PFSK-1 (cell line): ENCODE measurements at regions not wholly inside any gene's neighbourhood (a gene's known extent, or its start where the extent isn't known, plus 50 kb on each side); places are given as distances from the start of the nearest gene placed in this dataset.

Experiments used
- FOXP2 ChIP-seq: optimal IDR thresholded peaks from 2 replicates; pipeline ENCODE3; 2011; ENCODE audit warnings: borderline replicate concordance, control low read depth, inconsistent platforms; ENCODE audit not compliant: insufficient read depth; ENCODE audit errors: extremely low read length, extremely low read depth
- POLR2AphosphoS5 ChIP-seq: IDR thresholded peaks from 2 replicates; pipeline ENCODE4 v1.6.1; 2012; ENCODE audit warnings: low read depth, mild to moderate bottlenecking, control low read depth, low read length, moderate library complexity
- REST ChIP-seq, 2 experiments: IDR thresholded peaks; 2 replicates each; pipeline versions ENCODE4 v1.6.1 to v1.8.0; 2011 to 2012; ENCODE audit warnings: low read depth in 2 of 2, low read length in 2 of 2, control low read depth in 1 of 2, inconsistent platforms in 1 of 2, mild to moderate bottlenecking in 1 of 2, moderate library complexity in 1 of 2; ENCODE audit not compliant: insufficient read depth in 1 of 2
- SIN3A ChIP-seq: IDR thresholded peaks from 2 replicates; pipeline ENCODE4 v1.6.1; 2012; ENCODE audit warnings: mild to moderate bottlenecking, low read length, moderate library complexity, borderline replicate concordance; ENCODE audit not compliant: insufficient read depth
- TAF1 ChIP-seq: IDR thresholded peaks from 2 replicates; pipeline ENCODE4 v1.6.1; 2012; ENCODE audit warnings: low read length, control low read depth, borderline replicate concordance; ENCODE audit not compliant: insufficient read depth

GRCh38 chr4:164359881-164360280 is 394.1 kb upstream of the SMIM31 start:
- TF ChIP-seq REST (IDR thresholded peaks at IDR 0.05; ENCODE audit: insufficient read depth in 1 of 2, low read depth in 2 of 2, low read length in 2 of 2), result no peak

- TF ChIP-seq TAF1 (no peak), REST (IDR thresholded peaks at IDR 0.05; ENCODE audit: insufficient read depth in 1 of 2, low read depth in 2 of 2, low read length in 2 of 2) (no peak), SIN3A (no peak), FOXP2 (no peak), POLR2AphosphoS5 (no peak)
Measured at GRCh38 chr4:164368894-164369293, 385.0 kb upstream of the SMIM31 start.

GRCh38 chr4:164373021-164373420 is 380.9 kb upstream of the SMIM31 start:
- TF ChIP-seq TAF1 (no peak), SIN3A (no peak), POLR2AphosphoS5 (no peak), REST (IDR thresholded peaks at IDR 0.05; ENCODE audit: insufficient read depth in 1 of 2, low read depth in 2 of 2, low read length in 2 of 2) (no peak), FOXP2 (no peak)

- no peak for TF ChIP-seq TAF1
Measured at GRCh38 chr4:164377277-164377676, 376.7 kb upstream of the SMIM31 start.

GRCh38 chr4:164378361-164378760 is 375.6 kb upstream of the SMIM31 start:
- TF ChIP-seq TAF1 (no peak), FOXP2 (no peak), POLR2AphosphoS5 (no peak), REST (IDR thresholded peaks at IDR 0.05; ENCODE audit: insufficient read depth in 1 of 2, low read depth in 2 of 2, low read length in 2 of 2) (no peak), SIN3A (no peak)

GRCh38 chr4:164379694-164380093 is 374.2 kb upstream of the SMIM31 start:
- TF ChIP-seq FOXP2 (no peak), SIN3A (no peak), POLR2AphosphoS5 (no peak)
